ENCODE measurements at regions not wholly inside any gene's neighbourhood (a gene's known extent, or its start where the extent isn't known, plus 50 kb on each side); places are given as distances from the start of the nearest gene placed in this dataset.

GRCh38 chrX:128929271-128930057 lies 593.8 kb downstream of the SMARCA1 start:
- TF ChIP-seq SRF (IDR thresholded peaks at IDR 0.05; ENCODE audit: low read depth in 2 of 2, low read length in 2 of 2) (no peak), RAD21 (IDR thresholded peaks at IDR 0.05; ENCODE audit: insufficient read depth, low read depth, low read length) (no peak), POLR2AphosphoS5 (IDR thresholded peaks at IDR 0.05; ENCODE audit: low read length) (no peak), EZH2 (IDR thresholded peaks at IDR 0.05; ENCODE audit: borderline replicate concordance, control insufficient read depth, low read depth, low read length) (no peak), CEBPB (IDR thresholded peaks at IDR 0.05; ENCODE audit: borderline replicate concordance in 1 of 2, low read depth in 2 of 2, low read length in 2 of 2) (no peak), EGR1 (IDR thresholded peaks at IDR 0.05; ENCODE audit: borderline replicate concordance in 1 of 2, low read depth in 2 of 2, low read length in 2 of 2) (no peak), E2F4 (IDR thresholded peaks at IDR 0.05; ENCODE audit: low read depth, low read length) (no peak), POLR2A (IDR thresholded peaks at IDR 0.05; ENCODE audit: low read depth, low read length) (no peak), REST (IDR thresholded peaks at IDR 0.05; ENCODE audit: low read depth, low read length) (no peak), YY1 (IDR thresholded peaks at IDR 0.05; ENCODE audit: low read depth, low read length) (no peak)
- TF ChIP-seq, protein P1, sequence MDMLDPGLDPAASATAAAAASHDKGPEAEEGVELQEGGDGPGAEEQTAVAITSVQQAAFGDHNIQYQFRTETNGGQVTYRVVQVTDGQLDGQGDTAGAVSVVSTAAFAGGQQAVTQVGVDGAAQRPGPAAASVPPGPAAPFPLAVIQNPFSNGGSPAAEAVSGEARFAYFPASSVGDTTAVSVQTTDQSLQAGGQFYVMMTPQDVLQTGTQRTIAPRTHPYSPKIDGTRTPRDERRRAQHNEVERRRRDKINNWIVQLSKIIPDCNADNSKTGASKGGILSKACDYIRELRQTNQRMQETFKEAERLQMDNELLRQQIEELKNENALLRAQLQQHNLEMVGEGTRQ (IDR thresholded peaks at IDR 0.05; ENCODE audit: borderline replicate concordance, low read depth, low read length): no peak
- TF ChIP-seq, protein P2, sequence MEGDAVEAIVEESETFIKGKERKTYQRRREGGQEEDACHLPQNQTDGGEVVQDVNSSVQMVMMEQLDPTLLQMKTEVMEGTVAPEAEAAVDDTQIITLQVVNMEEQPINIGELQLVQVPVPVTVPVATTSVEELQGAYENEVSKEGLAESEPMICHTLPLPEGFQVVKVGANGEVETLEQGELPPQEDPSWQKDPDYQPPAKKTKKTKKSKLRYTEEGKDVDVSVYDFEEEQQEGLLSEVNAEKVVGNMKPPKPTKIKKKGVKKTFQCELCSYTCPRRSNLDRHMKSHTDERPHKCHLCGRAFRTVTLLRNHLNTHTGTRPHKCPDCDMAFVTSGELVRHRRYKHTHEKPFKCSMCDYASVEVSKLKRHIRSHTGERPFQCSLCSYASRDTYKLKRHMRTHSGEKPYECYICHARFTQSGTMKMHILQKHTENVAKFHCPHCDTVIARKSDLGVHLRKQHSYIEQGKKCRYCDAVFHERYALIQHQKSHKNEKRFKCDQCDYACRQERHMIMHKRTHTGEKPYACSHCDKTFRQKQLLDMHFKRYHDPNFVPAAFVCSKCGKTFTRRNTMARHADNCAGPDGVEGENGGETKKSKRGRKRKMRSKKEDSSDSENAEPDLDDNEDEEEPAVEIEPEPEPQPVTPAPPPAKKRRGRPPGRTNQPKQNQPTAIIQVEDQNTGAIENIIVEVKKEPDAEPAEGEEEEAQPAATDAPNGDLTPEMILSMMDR (IDR thresholded peaks at IDR 0.05 in 2 of 3, conservative IDR thresholded peaks at IDR 0.05 in 1 of 3; ENCODE audit: control insufficient read depth in 2 of 3, extremely low read depth in 1 of 3, insufficient read depth in 1 of 3, low read depth in 3 of 3, low read length in 3 of 3): no peak
